DOHH2 (cell line): ENCODE measurements at regions not wholly inside any gene's neighbourhood (a gene's known extent, or its start where the extent isn't known, plus 50 kb on each side); places are given as distances from the start of the nearest gene placed in this dataset.
A peak's percentile ranks its signal among the peaks of the same experiment; 100 is the strongest.
"Not testable (repeated sequence)": the region's sequence is repeated elsewhere in the genome, so short reads cannot be mapped to it uniquely, and the experiment has no call there.

Source experiments
- H3F3A ChIP-seq: fragments of 200-600 bp; sonication (generic), shearing (Covaris generic); 2 replicates; pipeline ENCODE4 v1.6.0; 2016; ENCODE audit warnings: antibody characterized with exemption, mild to moderate bottlenecking; ENCODE audit not compliant: control insufficient read depth, insufficient read depth
- H3K27ac ChIP-seq: fragments of 200-600 bp; sonication (generic); 2 replicates; pipeline ENCODE4 v1.5.1; 2014; ENCODE audit warnings: low read depth, mild to moderate bottlenecking, low read length, moderate library complexity
- H3K27me3 ChIP-seq: fragments of 200-600 bp; sonication (generic); 2 replicates; pipeline ENCODE4 v1.6.1; 2014; ENCODE audit warnings: mild to moderate bottlenecking, low read length, mixed read lengths; ENCODE audit not compliant: control insufficient read depth
- H3K36me3 ChIP-seq: fragments of 200-600 bp; sonication (generic); 2 replicates; pipeline ENCODE4 v1.6.1; 2014; ENCODE audit warnings: mild to moderate bottlenecking, low read length, moderate library complexity, mixed read lengths; ENCODE audit not compliant: control insufficient read depth
- H3K4me1 ChIP-seq: fragments of 200-600 bp; sonication (generic); 2 replicates; pipeline ENCODE4 v1.6.1; 2014; ENCODE audit warnings: mild to moderate bottlenecking, low read length, mixed read lengths; ENCODE audit not compliant: control insufficient read depth
- H3K4me2 ChIP-seq: fragments of 200-600 bp; sonication (generic); 2 replicates; pipeline ENCODE4 v1.6.0; 2014; ENCODE audit warnings: mild to moderate bottlenecking, low read length, moderate library complexity
- H3K4me3 ChIP-seq: fragments of 200-600 bp; sonication (generic); 2 replicates; pipeline ENCODE4 v1.5.1; 2014; ENCODE audit warnings: mild to moderate bottlenecking, low read length, mixed read lengths
- H3K79me2 ChIP-seq: fragments of 200-600 bp; sonication (generic); 2 replicates; pipeline ENCODE4 v1.6.1; 2014; ENCODE audit warnings: mild to moderate bottlenecking, low read length, mixed read lengths; ENCODE audit not compliant: control insufficient read depth
- H3K9me2 ChIP-seq: fragments of 200-600 bp; sonication (generic); replicated peaks from 2 replicates; pipeline ENCODE4 v1.6.1; 2014; ENCODE audit warnings: mild to moderate bottlenecking, low read length, mixed read lengths; ENCODE audit not compliant: control insufficient read depth
- H3K9me3 ChIP-seq: fragments of 200-600 bp; sonication (generic); 2 replicates; pipeline ENCODE4 v1.6.1; 2014; ENCODE audit warnings: antibody characterized with exemption, low read length, mixed read lengths; ENCODE audit not compliant: control insufficient read depth, insufficient read depth
- H4K20me1 ChIP-seq: fragments of 200-600 bp; sonication (generic); 2 replicates; pipeline ENCODE4 v1.6.0; 2014; ENCODE audit warnings: low read depth, mild to moderate bottlenecking, antibody characterized with exemption, low read length, moderate library complexity; ENCODE audit not compliant: control insufficient read depth, insufficient read depth
- CTCF ChIP-seq: fragments of 200-600 bp; sonication (generic); IDR thresholded peaks from one replicate; pipeline ENCODE4 v1.5.1; 2014; ENCODE audit warnings: antibody characterized with exemption, mild to moderate bottlenecking, low read depth, low read length; ENCODE audit not compliant: poor library complexity, severe bottlenecking
- EZH2phosphoT487 ChIP-seq: fragments of 200-600 bp; sonication (generic); IDR thresholded peaks from 2 replicates; pipeline ENCODE4 v1.6.1; 2017; ENCODE audit warnings: borderline replicate concordance, mild to moderate bottlenecking, antibody characterized with exemption, low read length, moderate library complexity, mixed read lengths

GRCh38 chr2:146403546-146404160 is 1441.2 kb upstream of the ACVR2A start:
- not testable (repeated sequence) for H3K27ac ChIP-seq, H3K27me3 ChIP-seq, H3K79me2 ChIP-seq, H3K36me3 ChIP-seq, H3K4me3 ChIP-seq, H3F3A ChIP-seq, H3K4me2 ChIP-seq, H3K4me1 ChIP-seq, H4K20me1 ChIP-seq, H3K9me2 ChIP-seq
- peaks cover 11% of the 10 kb centered on the region; the same call in 1 of the 2 replicates for H3K9me3 ChIP-seq

DNA sequence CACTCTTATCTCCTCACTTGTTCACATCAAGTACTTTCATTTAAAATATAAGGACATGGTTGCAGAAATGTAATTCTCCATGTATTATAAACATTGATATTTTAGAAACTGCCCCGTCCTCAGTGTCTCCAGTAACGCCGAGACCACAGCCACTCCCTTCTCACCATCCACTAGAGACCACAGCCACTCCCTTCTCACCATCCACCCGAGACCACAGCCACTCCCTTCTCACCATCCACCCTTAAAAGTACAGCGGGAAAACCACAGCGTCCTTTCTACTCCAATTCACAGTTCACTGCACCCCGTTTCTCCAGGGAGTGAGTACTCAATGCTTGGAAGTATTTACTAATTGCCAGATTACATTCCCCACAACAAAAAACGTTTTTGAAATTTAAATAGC is 1452.2 kb upstream of the ACVR2A start:
- Histone ChIP-seq H3K4me2 (no peak overlapping the region), H3K27ac (peak overlapping the region; percentile 61)
- no peak for TF ChIP-seq EZH2phosphoT487
- TF ChIP-seq CTCF: no peak

DNA sequence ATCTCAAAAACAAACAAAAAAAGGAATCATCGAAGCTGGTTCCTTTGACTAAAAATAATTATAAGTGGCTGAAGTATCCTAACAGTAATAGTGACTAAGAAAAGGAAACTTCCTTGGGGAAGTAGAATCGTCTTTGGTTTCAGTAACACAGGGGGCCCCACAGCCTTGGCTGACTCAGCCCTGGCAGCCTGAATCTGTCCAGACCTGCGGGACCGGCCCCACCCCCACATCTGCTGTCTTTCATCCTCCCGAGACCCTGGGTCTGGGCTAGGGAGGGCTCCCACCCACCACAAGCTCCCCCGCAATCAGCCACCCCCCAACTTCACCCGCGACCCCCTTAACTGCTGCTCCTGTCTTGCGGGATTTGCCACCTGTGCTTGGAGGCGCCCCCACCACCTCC is 1452.6 kb upstream of the ACVR2A start:
- Histone ChIP-seq H3K79me2 (no peaks in the 10 kb centered on the region), H3F3A (no peaks in the 10 kb centered on the region), H3K9me3 (no peaks in the 10 kb centered on the region), H3K4me1 (no peaks in the 10 kb centered on the region), H3K9me2 (no peaks in the 10 kb centered on the region), H4K20me1 (no peaks in the 10 kb centered on the region), H3K27ac (no peak overlapping the region), H3K36me3 (no peaks in the 10 kb centered on the region), H3K4me2 (no peak overlapping the region), H3K4me3 (no peak overlapping the region), H3K27me3 (no peaks in the 10 kb centered on the region)
- no peak for TF ChIP-seq EZH2phosphoT487
- no peak for TF ChIP-seq CTCF

More for the DNA sequence above, 1452.2 kb upstream of the ACVR2A start:
- Histone ChIP-seq H3K27me3 (no peaks in the 10 kb centered on the region), H3K9me3 (no peaks in the 10 kb centered on the region), H3K36me3 (no peaks in the 10 kb centered on the region), H3F3A (no peaks in the 10 kb centered on the region), H4K20me1 (no peaks in the 10 kb centered on the region), H3K9me2 (no peaks in the 10 kb centered on the region), H3K4me1 (no peaks in the 10 kb centered on the region), H3K79me2 (no peaks in the 10 kb centered on the region), H3K4me3 (no peak overlapping the region)

DNA sequence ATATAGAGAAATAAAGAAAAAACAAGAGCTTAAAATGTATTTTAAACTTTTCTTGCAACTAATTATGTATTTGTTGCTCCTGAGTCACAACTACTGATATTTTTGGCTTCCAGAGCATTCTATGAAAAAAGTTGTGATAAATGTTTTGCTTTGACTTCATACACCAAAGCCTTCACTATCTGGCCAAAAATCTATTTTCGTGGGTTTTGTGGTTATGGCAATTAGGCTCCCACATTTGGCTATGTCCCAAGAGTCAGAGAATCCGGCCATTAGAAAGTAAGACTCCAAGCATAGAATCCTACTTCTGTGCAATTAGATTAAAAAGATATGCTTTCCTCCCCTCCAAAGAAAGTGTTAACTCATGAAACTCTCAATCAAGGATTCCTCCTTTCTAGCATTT is 1456.1 kb upstream of the ACVR2A start:
- no peaks in the 10 kb centered on the region for H3K9me3 ChIP-seq
- H3K4me2 ChIP-seq: no peak overlapping the region
- H3K27me3 ChIP-seq: no peaks in the 10 kb centered on the region
- H3K9me2 ChIP-seq: no peaks in the 10 kb centered on the region
- H3K4me1 ChIP-seq: peaks cover 3% of the 10 kb centered on the region
- H4K20me1 ChIP-seq: no peaks in the 10 kb centered on the region
- no peaks in the 10 kb centered on the region for H3K79me2 ChIP-seq
- no peaks in the 10 kb centered on the region for H3K36me3 ChIP-seq
- H3K27ac ChIP-seq: no peak overlapping the region
- no peak for TF ChIP-seq CTCF
- TF ChIP-seq EZH2phosphoT487: no peak
- no peaks in the 10 kb centered on the region for H3F3A ChIP-seq
- H3K4me3 ChIP-seq: no peak overlapping the region
